WTC11 (cell line): ENCODE measurements at regions not wholly inside any gene's neighbourhood (a gene's known extent, or its start where the extent isn't known, plus 50 kb on each side); places are given as distances from the start of the nearest gene placed in this dataset.

Experiments used
- ARID4B ChIP-seq: sonication (generic); formaldehyde crosslinking; IDR thresholded peaks from 2 replicates; pipeline ENCODE4 v1.8.0; 2023; ENCODE audit warnings: missing genetic modification reagents, mild to moderate bottlenecking, borderline replicate concordance
- ATF3 ChIP-seq: sonication (generic); formaldehyde crosslinking; conservative IDR thresholded peaks from 2 replicates; pipeline ENCODE4 v1.8.1; 2022; ENCODE audit warnings: mild to moderate bottlenecking, missing genetic modification reagents
- CTCF ChIP-seq: fragments of 200-600 bp; IDR thresholded peaks from 2 replicates; pipeline ENCODE4 v1.8.0; 2022; ENCODE audit warnings: antibody characterized with exemption
- NR1H2 ChIP-seq: sonication (generic); formaldehyde crosslinking; IDR thresholded peaks from 2 replicates; pipeline ENCODE4 v1.9.0; 2021; ENCODE audit warnings: mild to moderate bottlenecking, moderate library complexity, missing genetic modification reagents
- RELA ChIP-seq: sonication (generic); formaldehyde crosslinking; IDR thresholded peaks from 2 replicates; pipeline ENCODE4 v1.8.1; 2022; ENCODE audit warnings: missing genetic modification reagents, mild to moderate bottlenecking, borderline replicate concordance
- SP1 ChIP-seq: sonication (generic); formaldehyde crosslinking; conservative IDR thresholded peaks from 2 replicates; pipeline ENCODE4 v1.8.1; 2022; ENCODE audit warnings: missing genetic modification reagents

- no peak for TF ChIP-seq ATF3
- no peak for TF ChIP-seq CTCF
- no peak for TF ChIP-seq ARID4B (CRISPR knock-in tag)
- TF ChIP-seq SP1 (CRISPR knock-in tag): no peak
- no peak for TF ChIP-seq NR1H2
- no peak for TF ChIP-seq RELA (CRISPR knock-in tag)
These were observed 509.3 kb downstream of the KDM4C start for GRCh38 chr9:7266911-7267595.
